ENCODE measurements at regions not wholly inside any gene's neighbourhood (a gene's known extent, or its start where the extent isn't known, plus 50 kb on each side); places are given as distances from the start of the nearest gene placed in this dataset.

DNA sequence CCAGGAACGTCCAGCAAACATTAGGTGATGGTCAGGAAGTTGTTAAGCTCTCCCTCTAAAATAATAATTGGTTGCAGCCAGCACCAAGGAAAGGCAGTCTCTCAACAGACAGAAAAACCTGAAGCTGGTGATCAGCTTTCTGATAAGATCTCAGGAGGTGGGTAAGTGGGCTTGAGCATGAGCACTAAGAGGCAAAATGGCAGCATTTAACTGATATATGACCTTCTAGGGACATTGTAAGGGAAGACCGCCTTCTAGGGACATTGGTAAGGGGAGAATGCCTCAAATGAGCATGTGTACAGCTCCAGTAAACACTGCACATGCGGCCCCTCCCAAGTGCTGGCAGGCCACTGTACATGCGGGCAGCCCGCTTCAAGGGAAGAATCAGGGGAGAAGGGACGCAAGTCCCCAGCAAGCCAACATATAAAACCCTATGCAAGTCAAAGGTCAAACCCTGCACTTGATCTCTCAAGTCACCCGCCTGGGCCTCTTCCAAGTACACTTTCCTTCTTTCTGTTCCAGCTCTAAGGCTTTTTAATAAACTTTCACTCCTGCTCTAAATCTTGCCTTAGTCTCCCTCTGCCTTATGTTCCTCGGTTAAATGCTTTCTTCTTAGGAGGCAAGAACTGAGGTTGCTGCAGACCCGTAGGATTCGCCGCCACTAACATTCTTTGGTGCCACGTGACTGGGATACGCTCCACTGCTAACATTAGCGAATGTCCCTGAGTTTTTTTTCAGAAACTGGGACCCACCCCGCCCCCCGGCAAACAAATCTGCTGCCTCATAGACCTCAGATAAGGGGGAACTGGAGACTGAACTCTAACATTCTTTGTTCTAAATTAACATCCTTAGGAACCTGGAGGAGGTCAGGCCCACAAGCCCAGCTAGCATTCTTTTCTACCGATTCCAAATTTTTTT is 463.8 kb downstream of the LPIN1 start:
- Histone ChIP-seq H3K9me3 (no peaks in the 10 kb centered on the region), H3K4me3 (no peak overlapping the region), H3K4me1 (no peaks in the 10 kb centered on the region), H3K27me3 (no peaks in the 10 kb centered on the region), H3K27ac (no peak overlapping the region), H3K36me3 (ENCODE audit: low read depth, missing control alignments) (no peaks in the 10 kb centered on the region)
- TF ChIP-seq POLR2A (IDR thresholded peaks at IDR 0.05): no peak
- TF ChIP-seq CTCF (IDR thresholded peaks at IDR 0.05): no peak
- DNase-seq: peak; percentile 28
- intact Hi-C loops (cut with DNase I; ENCODE audit: low total_unique reads): no loop called here
- WGBS, 2 donors: 69 to 72% methylated on average over 17 of the region's 17 CpGs

DNA sequence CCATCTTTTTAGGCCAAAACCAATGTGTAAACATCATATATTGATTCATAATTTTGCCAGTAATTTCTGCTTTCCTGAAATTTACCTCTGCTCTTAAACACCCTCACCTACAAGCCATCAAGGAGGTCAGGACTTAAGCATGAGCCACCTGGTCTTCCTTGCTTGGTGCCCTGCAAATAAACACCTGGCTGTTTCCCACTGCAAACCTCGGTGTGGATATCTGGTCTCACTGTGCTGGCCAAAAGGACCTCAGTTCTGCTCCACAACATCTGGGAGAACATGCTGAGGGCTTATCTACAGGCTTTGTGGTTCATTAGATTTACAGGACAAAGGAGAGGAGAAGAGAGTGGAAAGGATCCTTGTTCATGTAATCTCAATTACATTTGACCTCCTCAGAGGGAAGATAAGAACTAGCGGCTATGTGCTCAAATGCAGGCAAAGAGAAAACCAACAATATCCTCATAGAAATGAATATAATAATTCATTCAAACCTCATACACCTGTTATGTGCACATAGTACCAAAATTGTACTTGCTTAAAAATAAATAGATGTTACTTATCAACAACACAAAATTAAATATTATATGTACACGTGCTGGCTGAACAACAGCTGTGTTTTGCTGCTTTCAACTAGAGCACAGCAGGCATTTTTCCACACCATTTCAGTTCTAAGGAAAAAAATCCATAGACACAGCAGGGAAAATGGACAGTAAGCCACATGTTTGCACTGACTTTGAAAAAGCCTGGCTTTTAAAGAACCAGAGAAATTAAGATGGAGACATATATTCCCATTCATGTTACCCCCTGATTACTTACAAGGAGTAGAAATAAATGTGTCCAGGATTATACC is 465.1 kb downstream of the LPIN1 start:
- Histone ChIP-seq H3K27ac (no peak overlapping the region), H3K36me3 (ENCODE audit: low read depth, missing control alignments) (no peaks in the 10 kb centered on the region), H3K4me3 (no peak overlapping the region), H3K27me3 (no peaks in the 10 kb centered on the region), H3K9me3 (no peaks in the 10 kb centered on the region), H3K4me1 (no peaks in the 10 kb centered on the region)
- WGBS, 2 donors: 49 to 72% methylated on average over 3 of the region's 3 CpGs
- TF ChIP-seq CTCF (IDR thresholded peaks at IDR 0.05): no peak
- no peak for DNase-seq
- intact Hi-C loops (cut with DNase I; ENCODE audit: low total_unique reads): no loop called here

DNA sequence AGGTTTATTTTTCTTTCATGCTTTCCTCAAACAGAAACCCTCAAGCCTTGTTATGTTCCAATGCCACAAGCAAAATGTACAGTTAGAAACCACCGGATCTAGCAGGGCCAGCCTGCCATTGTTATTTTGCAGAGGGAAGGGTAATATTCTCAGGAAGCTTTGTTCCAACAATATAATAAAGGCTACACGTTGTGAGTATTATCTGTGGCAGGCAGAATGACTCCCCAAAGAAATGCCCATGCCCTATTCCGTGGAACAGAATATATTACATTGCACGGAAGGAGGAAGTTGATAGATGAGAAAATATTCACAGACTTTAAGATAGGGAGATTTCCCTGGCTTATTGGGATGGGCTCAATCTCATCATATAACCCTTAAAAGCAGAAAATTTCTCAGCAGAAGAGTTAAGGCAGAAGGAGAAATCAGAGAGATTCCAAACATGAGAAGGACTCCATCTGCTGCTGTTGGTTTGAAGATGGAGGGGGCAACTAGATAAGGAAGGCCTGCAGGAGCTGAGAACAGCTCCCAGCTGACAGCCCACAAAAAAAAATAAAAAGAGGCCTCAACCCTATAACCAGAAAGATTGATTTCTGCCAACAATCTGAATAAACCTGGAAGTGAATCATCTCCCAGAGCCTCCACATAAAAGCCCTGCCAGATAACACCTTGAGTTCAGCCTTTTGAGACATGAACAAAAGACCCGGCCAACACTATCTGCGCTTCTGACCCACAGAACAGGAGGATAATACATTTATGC is 466.6 kb downstream of the LPIN1 start:
- TF ChIP-seq POLR2A (IDR thresholded peaks at IDR 0.05) (no peak), CTCF (IDR thresholded peaks at IDR 0.05) (no peak)
- WGBS, 2 donors: 77 to 82% methylated on average over 6 of the region's 6 CpGs
- Histone ChIP-seq H3K9me3 (no peaks in the 10 kb centered on the region), H3K36me3 (ENCODE audit: low read depth, missing control alignments) (no peaks in the 10 kb centered on the region), H3K27me3 (no peaks in the 10 kb centered on the region), H3K4me3 (no peak overlapping the region), H3K27ac (no peak overlapping the region), H3K4me1 (no peaks in the 10 kb centered on the region)
- no peak for DNase-seq
- intact Hi-C loops (cut with DNase I; ENCODE audit: low total_unique reads): no loop called here

GRCh38 chr2:12217175-12217574 is 470.7 kb downstream of the LPIN1 start:
- Histone ChIP-seq H3K9me3 (no peaks in the 10 kb centered on the region), H3K27ac (no peak overlapping the region), H3K4me1 (no peaks in the 10 kb centered on the region), H3K4me3 (no peak overlapping the region), H3K27me3 (no peaks in the 10 kb centered on the region), H3K36me3 (ENCODE audit: low read depth, missing control alignments) (no peaks in the 10 kb centered on the region)
- 52 to 72% methylated on average over 1 of the region's 1 CpG for WGBS, 2 donors
- no peak for TF ChIP-seq POLR2A (IDR thresholded peaks at IDR 0.05)
- intact Hi-C loops (cut with DNase I; ENCODE audit: low total_unique reads): no loop called here
- no peak for DNase-seq

- H3K9me3 ChIP-seq: no peaks in the 10 kb centered on the region
- WGBS, 2 donors: 81 to 89% methylated on average over 8 of the region's 8 CpGs
- no peaks in the 10 kb centered on the region for H3K36me3 ChIP-seq (ENCODE audit: low read depth, missing control alignments)
- H3K4me1 ChIP-seq: no peaks in the 10 kb centered on the region
- no peak for DNase-seq
- intact Hi-C loops (cut with DNase I; ENCODE audit: low total_unique reads): no loop called here
- TF ChIP-seq POLR2A (IDR thresholded peaks at IDR 0.05): no peak
- no peak for TF ChIP-seq CTCF (IDR thresholded peaks at IDR 0.05)
- H3K4me3 ChIP-seq: no peak overlapping the region
- no peak overlapping the region for H3K27ac ChIP-seq
- H3K27me3 ChIP-seq: no peaks in the 10 kb centered on the region
Observed at GRCh38 chr2:12219761-12220160, 473.3 kb downstream of the LPIN1 start.
